ENCODE measurements at regions not wholly inside any gene's neighbourhood (a gene's known extent, or its start where the extent isn't known, plus 50 kb on each side); places are given as distances from the start of the nearest gene placed in this dataset.
"Not testable (repeated sequence)": the region's sequence is repeated elsewhere in the genome, so short reads cannot be mapped to it uniquely, and the experiment has no call there.

GRCh38 chr14:101625336-101626097 is 64.2 kb downstream of the DIO3 start:
- TF ChIP-seq POLR2AphosphoS5 (IDR thresholded peaks at IDR 0.05; ENCODE audit: low read depth, low read length) (no peak), POU2F2 (IDR thresholded peaks at IDR 0.05; ENCODE audit: low read depth, low read length) (no peak), SPI1 (IDR thresholded peaks at IDR 0.05; ENCODE audit: low read depth, low read length) (no peak), TAF1 (IDR thresholded peaks at IDR 0.05; ENCODE audit: low read depth, low read length) (no peak), POLR2A (IDR thresholded peaks at IDR 0.05; ENCODE audit: low read depth, low read length) (no peak)
- DNase-seq (ENCODE audit: insufficient read length, low spot score) (no peak), FAIRE-seq (no peak)

DNA sequence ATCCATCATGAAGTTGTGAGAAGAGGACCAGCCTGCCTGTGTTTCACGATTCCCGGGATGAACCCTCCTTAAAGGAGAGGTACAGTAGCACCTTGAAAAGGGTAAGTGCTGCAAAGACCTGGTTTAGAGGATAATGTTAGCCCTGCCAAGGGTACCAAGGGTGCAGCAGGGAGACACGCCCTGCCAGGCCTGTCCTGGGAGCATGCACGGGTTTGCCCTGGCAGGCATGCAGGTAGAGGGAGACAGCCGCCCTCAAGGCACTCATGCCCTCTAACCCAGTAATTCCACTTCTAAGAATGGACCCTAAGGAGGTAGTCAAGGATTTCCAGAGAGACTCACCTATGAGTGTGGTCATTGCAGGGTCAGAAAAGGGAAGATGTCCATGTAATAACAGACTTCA is 65.0 kb downstream of the DIO3 start:
- no peak for TF ChIP-seq POLR2AphosphoS5 (IDR thresholded peaks at IDR 0.05; ENCODE audit: low read depth, low read length)
- no peak for TF ChIP-seq POLR2A (IDR thresholded peaks at IDR 0.05; ENCODE audit: low read depth, low read length)
- TF ChIP-seq PAX5 (IDR thresholded peaks at IDR 0.05; ENCODE audit: insufficient read depth, low read length, severe bottlenecking) = no peak
- TF ChIP-seq POU2F2 (IDR thresholded peaks at IDR 0.05; ENCODE audit: low read depth, low read length) = no peak
- TF ChIP-seq SPI1 (IDR thresholded peaks at IDR 0.05; ENCODE audit: low read depth, low read length) = no peak
- no peak for TF ChIP-seq TAF1 (IDR thresholded peaks at IDR 0.05; ENCODE audit: low read depth, low read length)
- no peak for DNase-seq (ENCODE audit: insufficient read length, low spot score)
- FAIRE-seq = no peak

DNA sequence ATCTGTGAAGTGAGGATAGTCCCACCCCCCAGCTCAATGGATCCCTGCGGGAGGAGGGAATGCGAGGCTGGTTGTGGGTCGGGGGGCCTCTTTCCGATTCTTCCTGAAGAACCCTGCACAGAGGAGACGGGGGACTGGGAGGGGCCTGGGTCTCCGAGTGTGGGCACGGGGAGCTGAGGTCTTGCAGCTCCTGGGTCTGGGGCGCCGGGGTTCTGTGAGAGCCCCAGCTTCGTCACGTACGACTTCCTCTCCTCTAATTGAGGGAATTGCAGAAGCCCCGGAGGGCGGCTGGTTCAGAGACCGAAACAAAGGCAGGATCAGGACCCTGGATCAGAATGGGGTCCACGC is 66.6 kb downstream of the DIO3 start:
- no peak for TF ChIP-seq POU2F2 (IDR thresholded peaks at IDR 0.05; ENCODE audit: low read depth, low read length)
- no peak for TF ChIP-seq POLR2AphosphoS5 (IDR thresholded peaks at IDR 0.05; ENCODE audit: low read depth, low read length)
- TF ChIP-seq POLR2A (IDR thresholded peaks at IDR 0.05; ENCODE audit: low read depth, low read length) = no peak
- TF ChIP-seq TAF1 (IDR thresholded peaks at IDR 0.05; ENCODE audit: low read depth, low read length) = no peak
- TF ChIP-seq PAX5 (IDR thresholded peaks at IDR 0.05; ENCODE audit: insufficient read depth, low read length, severe bottlenecking) = no peak
- TF ChIP-seq SPI1 (IDR thresholded peaks at IDR 0.05; ENCODE audit: low read depth, low read length) = no peak
- no peak for DNase-seq (ENCODE audit: insufficient read length, low spot score)
- FAIRE-seq = no peak

DNA sequence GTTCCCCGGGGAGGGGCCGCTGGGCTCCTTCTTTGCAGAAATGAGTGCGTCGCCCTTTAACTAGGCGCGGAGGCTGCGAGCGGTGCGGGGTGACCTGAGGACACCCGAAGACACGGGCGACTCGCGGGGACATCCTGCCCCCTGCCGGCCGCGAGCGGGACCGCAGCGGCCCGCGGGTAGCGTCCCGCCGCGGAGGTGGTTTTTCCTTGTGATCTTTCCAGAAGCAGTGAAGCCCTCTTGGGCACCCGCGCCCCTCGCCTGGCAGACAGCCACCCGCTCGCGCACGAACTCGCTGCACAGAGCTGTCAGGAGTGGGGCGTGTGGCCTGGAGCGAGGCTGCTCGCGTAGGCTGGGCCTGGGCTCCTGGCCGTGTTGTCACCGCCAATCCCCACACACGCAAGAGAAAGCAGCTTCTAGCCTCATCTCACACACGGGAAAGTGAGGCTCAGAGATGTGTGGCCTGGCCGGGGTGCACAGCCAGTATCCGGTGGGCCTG is 67.2 kb downstream of the DIO3 start:
- no peak for TF ChIP-seq POLR2AphosphoS5 (IDR thresholded peaks at IDR 0.05; ENCODE audit: low read depth, low read length)
- no peak for TF ChIP-seq POU2F2 (IDR thresholded peaks at IDR 0.05; ENCODE audit: low read depth, low read length)
- TF ChIP-seq PAX5 (IDR thresholded peaks at IDR 0.05; ENCODE audit: insufficient read depth, low read length, severe bottlenecking) = no peak
- no peak for TF ChIP-seq SPI1 (IDR thresholded peaks at IDR 0.05; ENCODE audit: low read depth, low read length)
- TF ChIP-seq TAF1 (IDR thresholded peaks at IDR 0.05; ENCODE audit: low read depth, low read length) = no peak
- no peak for TF ChIP-seq POLR2A (IDR thresholded peaks at IDR 0.05; ENCODE audit: low read depth, low read length)
- FAIRE-seq (peak; percentile 91), DNase-seq (ENCODE audit: insufficient read length, low spot score) (peak; percentile 89)

GRCh38 chr14:101628975-101629374 is 67.7 kb downstream of the DIO3 start:
- no peak for DNase-seq (ENCODE audit: insufficient read length, low spot score)
- TF ChIP-seq POLR2A (IDR thresholded peaks at IDR 0.05; ENCODE audit: low read depth, low read length) = no peak
- TF ChIP-seq TAF1 (IDR thresholded peaks at IDR 0.05; ENCODE audit: low read depth, low read length) = no peak
- TF ChIP-seq POU2F2 (IDR thresholded peaks at IDR 0.05; ENCODE audit: low read depth, low read length) = no peak
- no peak for TF ChIP-seq SPI1 (IDR thresholded peaks at IDR 0.05; ENCODE audit: low read depth, low read length)
- no peak for TF ChIP-seq PAX5 (IDR thresholded peaks at IDR 0.05; ENCODE audit: insufficient read depth, low read length, severe bottlenecking)
- TF ChIP-seq POLR2AphosphoS5 (IDR thresholded peaks at IDR 0.05; ENCODE audit: low read depth, low read length) = no peak
- FAIRE-seq = no peak

GRCh38 chr14:101630056-101630965 is 69.0 kb downstream of the DIO3 start:
- TF ChIP-seq SPI1 (IDR thresholded peaks at IDR 0.05; ENCODE audit: low read depth, low read length) (no peak), POLR2A (IDR thresholded peaks at IDR 0.05; ENCODE audit: low read depth, low read length) (no peak), POU2F2 (IDR thresholded peaks at IDR 0.05; ENCODE audit: low read depth, low read length) (no peak), POLR2AphosphoS5 (IDR thresholded peaks at IDR 0.05; ENCODE audit: low read depth, low read length) (no peak), TAF1 (IDR thresholded peaks at IDR 0.05; ENCODE audit: low read depth, low read length) (no peak), PAX5 (IDR thresholded peaks at IDR 0.05; ENCODE audit: insufficient read depth, low read length, severe bottlenecking) (no peak)
- FAIRE-seq (no peak), DNase-seq (ENCODE audit: insufficient read length, low spot score) (no peak)

GRCh38 chr14:101631199-101631598 is 69.9 kb downstream of the DIO3 start:
- no peak for FAIRE-seq
- DNase-seq (ENCODE audit: insufficient read length, low spot score) = no peak
- TF ChIP-seq SPI1 (IDR thresholded peaks at IDR 0.05; ENCODE audit: low read depth, low read length) (no peak), TAF1 (IDR thresholded peaks at IDR 0.05; ENCODE audit: low read depth, low read length) (no peak), PAX5 (IDR thresholded peaks at IDR 0.05; ENCODE audit: insufficient read depth, low read length, severe bottlenecking) (no peak), POLR2A (IDR thresholded peaks at IDR 0.05; ENCODE audit: low read depth, low read length) (no peak), POLR2AphosphoS5 (IDR thresholded peaks at IDR 0.05; ENCODE audit: low read depth, low read length) (no peak), POU2F2 (IDR thresholded peaks at IDR 0.05; ENCODE audit: low read depth, low read length) (no peak)

- FAIRE-seq = not testable (repeated sequence)
Observed at GRCh38 chr14:101631970-101632369, 70.7 kb downstream of the DIO3 start.

DNA sequence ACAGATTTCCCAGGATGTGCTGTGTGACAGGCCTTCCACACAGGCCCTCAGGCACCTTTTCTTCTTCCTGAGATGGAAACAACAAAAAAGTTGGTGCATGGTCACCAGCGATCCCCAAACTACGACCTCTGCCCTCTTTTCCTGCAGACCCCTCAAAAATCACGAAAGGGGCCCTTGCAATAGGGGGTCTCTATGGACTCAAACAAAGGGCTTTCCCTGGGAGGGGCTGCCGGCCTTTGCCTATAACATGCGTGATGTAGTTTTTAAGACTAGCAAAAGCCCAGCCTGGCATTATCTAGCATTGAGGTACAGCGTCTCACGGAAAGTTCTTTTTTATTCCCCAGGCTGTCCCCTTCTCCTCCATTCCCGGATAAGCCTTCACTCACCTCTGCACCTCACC is 71.2 kb downstream of the DIO3 start:
- no peak for TF ChIP-seq TAF1 (IDR thresholded peaks at IDR 0.05; ENCODE audit: low read depth, low read length)
- TF ChIP-seq POU2F2 (IDR thresholded peaks at IDR 0.05; ENCODE audit: low read depth, low read length) = no peak
- TF ChIP-seq POLR2AphosphoS5 (IDR thresholded peaks at IDR 0.05; ENCODE audit: low read depth, low read length) = no peak
- no peak for TF ChIP-seq SPI1 (IDR thresholded peaks at IDR 0.05; ENCODE audit: low read depth, low read length)
- no peak for TF ChIP-seq PAX5 (IDR thresholded peaks at IDR 0.05; ENCODE audit: insufficient read depth, low read length, severe bottlenecking)
- FAIRE-seq = no peak
- no peak for DNase-seq (ENCODE audit: insufficient read length, low spot score)

More at GRCh38 chr14:101631970-101632369, 70.7 kb downstream of the DIO3 start:
- DNase-seq (ENCODE audit: insufficient read length, low spot score) = not testable (repeated sequence)

Measured in GM12891 (cell line).